ENCODE measurements at regions not wholly inside any gene's neighbourhood (a gene's known extent, or its start where the extent isn't known, plus 50 kb on each side); places are given as distances from the start of the nearest gene placed in this dataset.
"Not testable (repeated sequence)": the region's sequence is repeated elsewhere in the genome, so short reads cannot be mapped to it uniquely, and the experiment has no call there.

GRCh38 chr21:17264182-17264581 is 248.7 kb upstream of the CXADR start:
- H3K9ac ChIP-seq (ENCODE audit: low read length): no peak overlapping the region

GRCh38 chr21:17269760-17270159 is 243.1 kb upstream of the CXADR start:
- H3K27me3 ChIP-seq (ENCODE audit: low read depth, low read length): no peaks in the 10 kb centered on the region
- no peaks in the 10 kb centered on the region for H4K20me1 ChIP-seq (ENCODE audit: insufficient read depth, low read length)
- no peak overlapping the region for H3K4me3 ChIP-seq (ENCODE audit: low read length)
- H2AFZ ChIP-seq (ENCODE audit: low read depth, low read length): no peak overlapping the region
- H3K27ac ChIP-seq (ENCODE audit: low read length): no peak overlapping the region
- H3K4me2 ChIP-seq (ENCODE audit: low read length): no peak overlapping the region
- no peaks in the 10 kb centered on the region for H3K79me2 ChIP-seq (ENCODE audit: low read length)
- no peaks in the 10 kb centered on the region for H3K9me3 ChIP-seq (ENCODE audit: insufficient read depth, low read length)
- no peak overlapping the region for H3K9ac ChIP-seq (ENCODE audit: low read length)
- TF ChIP-seq EZH2phosphoT487 (IDR thresholded peaks at IDR 0.05; ENCODE audit: low read depth) (no peak), CTCF (IDR thresholded peaks at IDR 0.05; ENCODE audit: low read depth, low read length) (no peak)
- H3K4me1 ChIP-seq (ENCODE audit: low read length): no peaks in the 10 kb centered on the region
- no peaks in the 10 kb centered on the region for H3K36me3 ChIP-seq (replicated peaks; ENCODE audit: low read depth, low read length)

More at GRCh38 chr21:17264182-17264581, 248.7 kb upstream of the CXADR start:
- Histone ChIP-seq H2AFZ (ENCODE audit: low read depth, low read length) (no peak overlapping the region), H3K9me3 (ENCODE audit: insufficient read depth, low read length) (no peaks in the 10 kb centered on the region), H3K4me1 (ENCODE audit: low read length) (no peaks in the 10 kb centered on the region), H3K27ac (ENCODE audit: low read length) (no peak overlapping the region), H4K20me1 (ENCODE audit: insufficient read depth, low read length) (no peaks in the 10 kb centered on the region), H3K4me3 (ENCODE audit: low read length) (no peak overlapping the region), H3K27me3 (ENCODE audit: low read depth, low read length) (no peaks in the 10 kb centered on the region), H3K4me2 (ENCODE audit: low read length) (no peak overlapping the region), H3K79me2 (ENCODE audit: low read length) (no peaks in the 10 kb centered on the region), H3K36me3 (replicated peaks; ENCODE audit: low read depth, low read length) (no peaks in the 10 kb centered on the region)
- TF ChIP-seq EZH2phosphoT487 (IDR thresholded peaks at IDR 0.05; ENCODE audit: low read depth) (no peak), CTCF (IDR thresholded peaks at IDR 0.05; ENCODE audit: low read depth, low read length) (no peak)

GRCh38 chr21:17270229-17270628 is 242.6 kb upstream of the CXADR start:
- no peaks in the 10 kb centered on the region for H3K79me2 ChIP-seq (ENCODE audit: low read length)
- no peaks in the 10 kb centered on the region for H3K36me3 ChIP-seq (replicated peaks; ENCODE audit: low read depth, low read length)
- H4K20me1 ChIP-seq (ENCODE audit: insufficient read depth, low read length): no peaks in the 10 kb centered on the region
- TF ChIP-seq EZH2phosphoT487 (IDR thresholded peaks at IDR 0.05; ENCODE audit: low read depth) (no peak), CTCF (IDR thresholded peaks at IDR 0.05; ENCODE audit: low read depth, low read length) (peak; percentile 39)
- no peak overlapping the region for H3K4me2 ChIP-seq (ENCODE audit: low read length)
- H3K27ac ChIP-seq (ENCODE audit: low read length): no peak overlapping the region
- no peak overlapping the region for H3K4me3 ChIP-seq (ENCODE audit: low read length)
- H3K9ac ChIP-seq (ENCODE audit: low read length): no peak overlapping the region
- no peaks in the 10 kb centered on the region for H3K27me3 ChIP-seq (ENCODE audit: low read depth, low read length)
- no peaks in the 10 kb centered on the region for H3K4me1 ChIP-seq (ENCODE audit: low read length)
- H3K9me3 ChIP-seq (ENCODE audit: insufficient read depth, low read length): no peaks in the 10 kb centered on the region
- H2AFZ ChIP-seq (ENCODE audit: low read depth, low read length): no peak overlapping the region

GRCh38 chr21:17279663-17280062 is 233.2 kb upstream of the CXADR start:
- Histone ChIP-seq H4K20me1 (ENCODE audit: insufficient read depth, low read length) (no peaks in the 10 kb centered on the region), H3K27ac (ENCODE audit: low read length) (no peak overlapping the region), H3K4me3 (ENCODE audit: low read length) (no peak overlapping the region), H3K4me1 (ENCODE audit: low read length) (no peaks in the 10 kb centered on the region), H2AFZ (ENCODE audit: low read depth, low read length) (no peak overlapping the region), H3K79me2 (ENCODE audit: low read length) (no peaks in the 10 kb centered on the region), H3K27me3 (ENCODE audit: low read depth, low read length) (no peaks in the 10 kb centered on the region), H3K9me3 (ENCODE audit: insufficient read depth, low read length) (no peaks in the 10 kb centered on the region), H3K36me3 (replicated peaks; ENCODE audit: low read depth, low read length) (no peaks in the 10 kb centered on the region), H3K4me2 (ENCODE audit: low read length) (no peak overlapping the region), H3K9ac (ENCODE audit: low read length) (no peak overlapping the region)
- no peak for TF ChIP-seq EZH2phosphoT487 (IDR thresholded peaks at IDR 0.05; ENCODE audit: low read depth)
- no peak for TF ChIP-seq CTCF (IDR thresholded peaks at IDR 0.05; ENCODE audit: low read depth, low read length)

- H2AFZ ChIP-seq (ENCODE audit: low read depth, low read length); H3K36me3 ChIP-seq (replicated peaks; ENCODE audit: low read depth, low read length); H3K4me3 ChIP-seq (ENCODE audit: low read length); H3K27ac ChIP-seq (ENCODE audit: low read length); H3K4me1 ChIP-seq (ENCODE audit: low read length); H3K9me3 ChIP-seq (ENCODE audit: insufficient read depth, low read length); H3K79me2 ChIP-seq (ENCODE audit: low read length); H3K27me3 ChIP-seq (ENCODE audit: low read depth, low read length); H3K4me2 ChIP-seq (ENCODE audit: low read length); H4K20me1 ChIP-seq (ENCODE audit: insufficient read depth, low read length); H3K9ac ChIP-seq (ENCODE audit: low read length): not testable (repeated sequence)
These were observed 219.8 kb upstream of the CXADR start for GRCh38 chr21:17293016-17293562.
